ENCODE measurements at regions not wholly inside any gene's neighbourhood (a gene's known extent, or its start where the extent isn't known, plus 50 kb on each side); places are given as distances from the start of the nearest gene placed in this dataset.
"Not testable (repeated sequence)": the region's sequence is repeated elsewhere in the genome, so short reads cannot be mapped to it uniquely, and the experiment has no call there.

DNA sequence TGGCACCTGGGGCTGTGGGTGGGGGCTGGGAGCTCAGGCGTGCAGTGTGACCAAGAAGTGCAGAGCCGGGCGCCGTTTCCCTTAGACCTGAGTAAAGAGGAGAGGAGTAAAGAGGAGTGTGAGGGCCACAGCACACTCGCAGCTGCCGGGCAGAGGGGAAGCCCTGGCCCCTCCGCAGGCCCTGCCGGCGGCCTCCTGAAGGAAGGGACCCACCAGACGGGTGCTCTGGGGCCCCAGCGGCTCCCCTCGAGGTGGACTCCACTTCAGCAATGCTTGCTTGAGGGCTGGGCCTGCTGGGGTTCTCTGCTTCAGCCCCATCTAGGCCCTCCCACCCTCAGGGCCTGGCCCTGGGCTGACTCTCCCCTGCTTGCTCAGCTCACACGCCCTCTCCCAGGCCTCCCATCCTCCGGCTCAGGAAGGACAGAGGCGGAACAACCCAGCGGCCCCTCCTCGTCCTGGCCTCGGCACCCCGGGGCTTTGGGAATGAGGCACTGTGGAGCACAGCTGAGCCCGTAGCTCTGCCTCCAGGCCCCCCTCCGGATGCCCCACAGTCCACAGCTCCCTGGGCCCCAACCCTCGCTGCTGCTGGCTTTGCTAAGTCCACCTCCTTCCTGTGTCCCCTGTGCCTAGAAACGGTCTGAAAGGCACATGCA lies 1198.7 kb downstream of the BRD1 start:
- TF ChIP-seq, protein P1, sequence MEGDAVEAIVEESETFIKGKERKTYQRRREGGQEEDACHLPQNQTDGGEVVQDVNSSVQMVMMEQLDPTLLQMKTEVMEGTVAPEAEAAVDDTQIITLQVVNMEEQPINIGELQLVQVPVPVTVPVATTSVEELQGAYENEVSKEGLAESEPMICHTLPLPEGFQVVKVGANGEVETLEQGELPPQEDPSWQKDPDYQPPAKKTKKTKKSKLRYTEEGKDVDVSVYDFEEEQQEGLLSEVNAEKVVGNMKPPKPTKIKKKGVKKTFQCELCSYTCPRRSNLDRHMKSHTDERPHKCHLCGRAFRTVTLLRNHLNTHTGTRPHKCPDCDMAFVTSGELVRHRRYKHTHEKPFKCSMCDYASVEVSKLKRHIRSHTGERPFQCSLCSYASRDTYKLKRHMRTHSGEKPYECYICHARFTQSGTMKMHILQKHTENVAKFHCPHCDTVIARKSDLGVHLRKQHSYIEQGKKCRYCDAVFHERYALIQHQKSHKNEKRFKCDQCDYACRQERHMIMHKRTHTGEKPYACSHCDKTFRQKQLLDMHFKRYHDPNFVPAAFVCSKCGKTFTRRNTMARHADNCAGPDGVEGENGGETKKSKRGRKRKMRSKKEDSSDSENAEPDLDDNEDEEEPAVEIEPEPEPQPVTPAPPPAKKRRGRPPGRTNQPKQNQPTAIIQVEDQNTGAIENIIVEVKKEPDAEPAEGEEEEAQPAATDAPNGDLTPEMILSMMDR (IDR thresholded peaks at IDR 0.05; ENCODE audit: low read depth, low read length), result no peak

DNA sequence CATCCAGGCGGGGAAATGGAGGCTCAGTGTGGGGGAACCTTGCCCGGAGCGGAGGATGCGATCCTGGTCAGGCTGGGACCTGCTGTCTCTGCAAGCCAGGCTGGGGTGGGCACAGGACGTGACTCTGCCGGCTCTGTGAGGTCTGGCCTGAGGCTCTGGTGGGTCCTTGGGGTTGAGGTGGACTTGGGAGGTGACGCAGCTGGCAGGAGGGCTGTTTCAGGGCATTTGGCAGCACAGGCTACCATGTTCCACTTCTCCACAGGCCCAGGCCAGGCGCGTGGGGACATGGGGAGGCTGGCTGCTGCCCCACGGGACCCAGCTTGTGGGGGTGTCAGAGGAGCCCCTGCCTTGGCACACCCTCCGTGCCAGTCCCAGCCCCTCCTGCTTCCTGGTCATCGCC lies 1199.7 kb downstream of the BRD1 start:
- no peak for DNase-seq (ENCODE audit: extremely low read depth, low read depth)

More for the DNA sequence above, 1198.7 kb downstream of the BRD1 start:
- no peak for DNase-seq (ENCODE audit: extremely low read depth, low read depth)

DNA sequence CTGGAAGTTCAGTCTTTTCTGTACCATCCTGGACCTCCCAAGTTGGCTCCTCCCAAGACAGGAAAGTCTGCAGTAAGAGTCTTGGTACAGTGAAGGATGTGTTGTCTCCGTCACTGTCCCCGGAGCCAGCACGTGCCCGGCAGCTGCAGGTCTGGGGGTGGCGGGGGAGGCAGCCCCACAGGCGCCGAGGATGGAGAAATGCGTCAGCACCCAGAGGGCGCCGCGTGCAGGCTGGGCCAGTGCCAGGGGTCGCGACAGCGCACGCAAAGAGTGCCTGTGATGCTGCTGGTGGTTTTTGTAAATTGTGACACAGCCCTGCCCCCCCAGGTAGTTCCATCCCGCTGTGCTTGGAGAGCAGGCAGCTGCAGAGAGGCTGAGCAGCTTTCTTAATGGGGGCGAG lies 1200.5 kb downstream of the BRD1 start:
- TF ChIP-seq, protein P1 (IDR thresholded peaks at IDR 0.05; ENCODE audit: low read depth, low read length), result no peak
- no peak for DNase-seq (ENCODE audit: extremely low read depth, low read depth)

More for the DNA sequence above, 1199.7 kb downstream of the BRD1 start:
- TF ChIP-seq, protein P1 (IDR thresholded peaks at IDR 0.05; ENCODE audit: low read depth, low read length), result no peak

DNA sequence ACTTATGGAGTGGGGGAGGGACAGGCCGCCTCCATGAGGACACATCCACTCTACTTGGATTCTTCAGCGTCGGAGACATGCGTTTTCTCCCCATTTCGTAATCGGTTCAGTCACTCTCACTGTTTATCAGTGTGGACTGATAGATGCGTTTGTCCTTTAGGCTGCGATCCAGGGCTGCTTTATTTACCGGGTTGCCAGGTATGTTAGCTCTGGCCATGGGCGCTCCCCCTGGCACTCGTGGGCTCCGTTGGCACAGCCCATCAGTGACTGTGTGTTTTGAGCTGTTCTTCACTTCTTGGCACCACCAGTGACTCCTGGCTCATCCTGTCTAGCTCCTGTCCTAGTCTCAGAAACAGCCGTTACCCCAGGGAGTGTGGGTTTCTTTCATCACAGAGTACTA lies 1203.3 kb downstream of the BRD1 start:
- TF ChIP-seq, protein P1 (IDR thresholded peaks at IDR 0.05; ENCODE audit: low read depth, low read length), result no peak
- no peak for DNase-seq (ENCODE audit: extremely low read depth, low read depth)

DNA sequence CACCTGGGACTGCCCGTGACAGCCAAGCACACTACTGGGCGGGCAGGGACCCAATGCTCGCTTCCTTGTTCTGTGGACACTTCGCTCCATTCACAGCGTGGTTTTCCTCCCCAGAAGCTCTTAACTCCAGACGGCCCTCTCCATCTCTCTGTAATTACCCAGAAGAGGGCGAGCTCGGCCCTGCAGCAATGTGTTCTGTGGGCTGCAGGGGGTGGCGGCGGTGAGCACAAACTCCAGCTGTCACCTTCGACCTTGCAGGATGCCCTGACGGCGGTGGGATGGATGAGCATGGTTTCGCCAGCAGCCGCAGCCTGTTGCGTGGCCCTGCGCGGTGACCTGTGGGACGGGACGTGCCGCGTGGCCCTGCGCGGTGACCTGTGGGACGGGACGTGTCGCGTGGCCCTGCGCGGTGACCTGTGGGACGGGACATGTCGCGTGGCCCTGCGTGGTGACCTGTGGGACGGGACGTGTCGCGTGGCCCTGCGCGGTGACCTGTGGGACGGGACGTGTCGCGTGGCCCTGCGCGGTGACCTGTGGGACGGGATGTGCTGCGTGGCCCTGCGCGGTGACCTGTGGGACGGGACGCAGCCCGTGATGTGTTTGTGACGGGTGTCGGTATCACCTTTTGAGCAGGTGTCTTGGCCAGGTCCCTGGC lies 1204.7 kb downstream of the BRD1 start:
- TF ChIP-seq, protein P1 (IDR thresholded peaks at IDR 0.05; ENCODE audit: low read depth, low read length), result no peak
- no peak for DNase-seq (ENCODE audit: extremely low read depth, low read depth)

DNA sequence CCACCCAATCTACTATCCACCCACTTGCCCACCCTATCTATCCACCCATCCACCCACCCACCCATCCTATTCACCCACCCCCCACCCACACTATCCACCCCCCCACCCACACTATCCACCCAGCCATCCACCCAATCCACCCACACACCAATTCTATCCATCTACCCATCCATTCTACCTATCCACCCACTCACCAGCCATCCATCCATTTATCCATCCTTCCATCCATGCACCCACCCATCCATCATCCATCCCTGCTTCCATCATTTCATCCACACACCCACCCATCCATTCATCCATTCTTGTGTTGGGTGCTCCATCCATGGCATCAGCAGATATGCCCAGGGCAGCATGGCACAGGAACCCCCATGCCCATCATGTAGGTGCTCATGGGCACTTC lies 1206.6 kb downstream of the BRD1 start:
- DNase-seq (ENCODE audit: extremely low read depth, low read depth), result no peak
- TF ChIP-seq, protein P1 (IDR thresholded peaks at IDR 0.05; ENCODE audit: low read depth, low read length), result no peak

DNA sequence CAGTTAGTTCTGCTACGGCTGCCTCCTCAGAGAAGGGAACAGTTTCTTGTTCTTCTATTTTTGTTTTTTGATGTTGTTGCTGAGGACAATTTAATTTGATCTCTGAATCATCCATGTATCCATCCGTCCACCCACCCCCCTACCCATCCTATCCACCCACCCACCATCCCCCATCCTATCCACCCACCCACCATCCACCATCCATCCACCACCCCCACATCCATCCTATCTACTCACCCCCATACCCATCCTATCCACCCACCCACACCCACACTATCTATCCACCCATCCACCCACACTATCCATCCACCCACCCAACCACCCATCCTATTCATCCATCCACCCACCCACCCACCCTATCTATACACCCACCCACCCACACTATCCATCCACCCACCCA lies 1207.2 kb downstream of the BRD1 start:
- DNase-seq (ENCODE audit: extremely low read depth, low read depth), result not testable (repeated sequence)

DNA sequence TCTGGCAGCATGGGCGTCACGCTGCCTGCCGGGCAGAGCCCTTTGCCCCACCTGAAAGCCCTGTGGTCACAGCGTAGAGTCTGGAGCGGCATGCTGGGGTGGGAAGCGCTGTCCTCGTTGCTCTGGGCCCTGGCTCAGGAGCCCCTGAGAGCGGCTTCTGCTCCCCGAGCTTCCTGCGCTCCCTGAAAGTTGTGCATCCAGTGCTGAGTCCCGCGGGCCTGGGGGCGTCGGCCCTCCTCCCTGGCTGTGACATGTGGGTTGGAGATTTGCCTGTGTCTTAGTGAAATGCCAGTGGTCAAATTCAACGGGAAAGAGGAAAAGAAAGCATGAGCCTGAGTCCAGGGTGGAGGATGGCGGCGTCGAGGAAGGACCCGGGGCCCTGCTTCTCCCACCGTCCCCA lies 1208.0 kb downstream of the BRD1 start:
- DNase-seq (ENCODE audit: extremely low read depth, low read depth), result no peak
- TF ChIP-seq, protein P1 (IDR thresholded peaks at IDR 0.05; ENCODE audit: low read depth, low read length), result no peak
